ENCODE measurements at regions not wholly inside any gene's neighbourhood (a gene's known extent, or its start where the extent isn't known, plus 50 kb on each side); places are given as distances from the start of the nearest gene placed in this dataset.

DNA sequence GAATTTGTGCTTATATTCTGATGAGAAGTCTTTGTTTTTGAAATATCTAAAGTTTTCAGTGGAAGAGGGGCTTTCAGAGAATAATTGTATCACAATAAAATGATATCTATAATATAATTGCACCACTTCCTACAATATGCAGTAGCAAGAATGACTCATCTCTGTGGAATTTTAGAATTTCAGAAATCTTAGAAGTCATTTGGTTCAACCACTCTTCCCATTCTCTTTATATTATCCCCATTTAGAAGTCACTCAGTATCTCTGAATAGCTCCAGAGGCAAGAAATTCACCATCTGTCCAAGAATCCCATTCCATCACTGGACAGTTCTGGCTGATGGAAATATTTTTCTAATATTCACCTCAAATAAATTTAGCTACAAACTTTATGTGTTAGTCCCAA, 59.3 kb upstream of the CCDC68 start:
- TF ChIP-seq EZH2phosphoT487 (IDR thresholded peaks at IDR 0.05; ENCODE audit: borderline replicate concordance) (no peak), POLR2A (IDR thresholded peaks at IDR 0.05; ENCODE audit: borderline replicate concordance, extremely low read depth, insufficient read depth, insufficient read length) (no peak), EZH2 (IDR thresholded peaks at IDR 0.05) (no peak), YY1 (IDR thresholded peaks at IDR 0.05; ENCODE audit: extremely low read depth, insufficient replicate concordance, low read depth, low read length) (no peak), SP1 (IDR thresholded peaks at IDR 0.05; ENCODE audit: low read depth) (no peak), ZFX (IDR thresholded peaks at IDR 0.05) (no peak)
- TF ChIP-seq, protein P1, sequence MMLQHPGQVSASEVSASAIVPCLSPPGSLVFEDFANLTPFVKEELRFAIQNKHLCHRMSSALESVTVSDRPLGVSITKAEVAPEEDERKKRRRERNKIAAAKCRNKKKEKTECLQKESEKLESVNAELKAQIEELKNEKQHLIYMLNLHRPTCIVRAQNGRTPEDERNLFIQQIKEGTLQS (IDR thresholded peaks at IDR 0.05): no peak
- TF ChIP-seq, protein P2, sequence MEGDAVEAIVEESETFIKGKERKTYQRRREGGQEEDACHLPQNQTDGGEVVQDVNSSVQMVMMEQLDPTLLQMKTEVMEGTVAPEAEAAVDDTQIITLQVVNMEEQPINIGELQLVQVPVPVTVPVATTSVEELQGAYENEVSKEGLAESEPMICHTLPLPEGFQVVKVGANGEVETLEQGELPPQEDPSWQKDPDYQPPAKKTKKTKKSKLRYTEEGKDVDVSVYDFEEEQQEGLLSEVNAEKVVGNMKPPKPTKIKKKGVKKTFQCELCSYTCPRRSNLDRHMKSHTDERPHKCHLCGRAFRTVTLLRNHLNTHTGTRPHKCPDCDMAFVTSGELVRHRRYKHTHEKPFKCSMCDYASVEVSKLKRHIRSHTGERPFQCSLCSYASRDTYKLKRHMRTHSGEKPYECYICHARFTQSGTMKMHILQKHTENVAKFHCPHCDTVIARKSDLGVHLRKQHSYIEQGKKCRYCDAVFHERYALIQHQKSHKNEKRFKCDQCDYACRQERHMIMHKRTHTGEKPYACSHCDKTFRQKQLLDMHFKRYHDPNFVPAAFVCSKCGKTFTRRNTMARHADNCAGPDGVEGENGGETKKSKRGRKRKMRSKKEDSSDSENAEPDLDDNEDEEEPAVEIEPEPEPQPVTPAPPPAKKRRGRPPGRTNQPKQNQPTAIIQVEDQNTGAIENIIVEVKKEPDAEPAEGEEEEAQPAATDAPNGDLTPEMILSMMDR (IDR thresholded peaks at IDR 0.05 in 2 of 3, conservative IDR thresholded peaks at IDR 0.05 in 1 of 3; ENCODE audit: borderline replicate concordance in 1 of 3, insufficient read depth in 1 of 3, low read depth in 2 of 3, low read length in 2 of 3): no peak

Measured in HCT116 (cell line).